Vagina (tissue), 2 donors: ENCODE measurements at regions not wholly inside any gene's neighbourhood (a gene's known extent, or its start where the extent isn't known, plus 50 kb on each side); places are given as distances from the start of the nearest gene placed in this dataset.

Source experiments
- DNase-seq, 2 donors: peaks; one replicate each; pipeline ENCODE4 v3.0.0-alpha.2; 2017; ENCODE audit errors: extremely low spot score in 2 of 2
- H3K27ac ChIP-seq: fragments of 200-600 bp; sonication (generic); one replicate; pipeline ENCODE4 v1.5.1; 2019
- H3K27me3 ChIP-seq: fragments of 200-600 bp; sonication (generic); one replicate; pipeline ENCODE4 v1.5.1; 2019
- H3K36me3 ChIP-seq, 2 donors: fragments of 200-600 bp; sonication (generic); one replicate each; pipeline ENCODE4 v1.5.1; 2017 to 2019
- H3K4me1 ChIP-seq: fragments of 200-600 bp; sonication (generic); one replicate; pipeline ENCODE4 v1.5.1; 2019
- H3K4me3 ChIP-seq, 2 donors: fragments of 200-600 bp; sonication (generic); 1 replicate in 1 of 2; 2 replicates in 1 of 2; pipeline ENCODE4 v1.5.1; 2016 to 2019
- H3K9me3 ChIP-seq: fragments of 200-600 bp; sonication (generic); one replicate; pipeline ENCODE4 v1.5.1; 2019
- POLR2A ChIP-seq, 2 donors: fragments of 450-650 bp; IDR thresholded peaks; one replicate each; pipeline ENCODE4 v1.6.1; 2017; ENCODE audit warnings: antibody characterized with exemption in 2 of 2, mild to moderate bottlenecking in 2 of 2, moderate library complexity in 2 of 2
- POLR2AphosphoS5 ChIP-seq, 2 donors: sonication (generic); formaldehyde crosslinking; IDR thresholded peaks; one replicate each; pipeline ENCODE4 v1.9.0; 2017; ENCODE audit warnings: antibody characterized with exemption in 2 of 2, mild to moderate bottlenecking in 2 of 2, low read depth in 1 of 2; ENCODE audit not compliant: insufficient read depth in 1 of 2
- intact Hi-C: fragments of 100-400 bp; cut with DNase I; formaldehyde crosslinking; loops from one replicate; pipeline ENCODE4 v1.15.1; 2023
- TF ChIP-seq, protein P1 (sequence below), 3 experiments: fragments of 450-650 bp in 2 of 3; fragments of 200-600 bp in 1 of 3; sonication (generic) in 1 of 3; IDR thresholded peaks; one replicate each; pipeline ENCODE4 v1.5.1; 2017 to 2019; ENCODE audit warnings: antibody characterized with exemption in 3 of 3, mild to moderate bottlenecking in 2 of 3, moderate library complexity in 2 of 3

GRCh38 chr15:94587113-94587512 lies 355.8 kb downstream of the MCTP2 start:
- DNase-seq: no peak
- no peaks in the 10 kb centered on the region for H3K4me1 ChIP-seq
- no peaks in the 10 kb centered on the region for H3K36me3 ChIP-seq
- intact Hi-C loops: no loop called here
- no peaks in the 10 kb centered on the region for H3K9me3 ChIP-seq
- no peak overlapping the region for H3K27ac ChIP-seq
- TF ChIP-seq POLR2AphosphoS5 (IDR thresholded peaks at IDR 0.05; ENCODE audit: insufficient read depth in 1 of 2, low read depth in 1 of 2) (no peak), POLR2A (IDR thresholded peaks at IDR 0.05) (no peak)
- TF ChIP-seq, protein P1, sequence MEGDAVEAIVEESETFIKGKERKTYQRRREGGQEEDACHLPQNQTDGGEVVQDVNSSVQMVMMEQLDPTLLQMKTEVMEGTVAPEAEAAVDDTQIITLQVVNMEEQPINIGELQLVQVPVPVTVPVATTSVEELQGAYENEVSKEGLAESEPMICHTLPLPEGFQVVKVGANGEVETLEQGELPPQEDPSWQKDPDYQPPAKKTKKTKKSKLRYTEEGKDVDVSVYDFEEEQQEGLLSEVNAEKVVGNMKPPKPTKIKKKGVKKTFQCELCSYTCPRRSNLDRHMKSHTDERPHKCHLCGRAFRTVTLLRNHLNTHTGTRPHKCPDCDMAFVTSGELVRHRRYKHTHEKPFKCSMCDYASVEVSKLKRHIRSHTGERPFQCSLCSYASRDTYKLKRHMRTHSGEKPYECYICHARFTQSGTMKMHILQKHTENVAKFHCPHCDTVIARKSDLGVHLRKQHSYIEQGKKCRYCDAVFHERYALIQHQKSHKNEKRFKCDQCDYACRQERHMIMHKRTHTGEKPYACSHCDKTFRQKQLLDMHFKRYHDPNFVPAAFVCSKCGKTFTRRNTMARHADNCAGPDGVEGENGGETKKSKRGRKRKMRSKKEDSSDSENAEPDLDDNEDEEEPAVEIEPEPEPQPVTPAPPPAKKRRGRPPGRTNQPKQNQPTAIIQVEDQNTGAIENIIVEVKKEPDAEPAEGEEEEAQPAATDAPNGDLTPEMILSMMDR (IDR thresholded peaks at IDR 0.05): no peak
- H3K27me3 ChIP-seq: no peaks in the 10 kb centered on the region
- H3K4me3 ChIP-seq: no peak overlapping the region

DNA sequence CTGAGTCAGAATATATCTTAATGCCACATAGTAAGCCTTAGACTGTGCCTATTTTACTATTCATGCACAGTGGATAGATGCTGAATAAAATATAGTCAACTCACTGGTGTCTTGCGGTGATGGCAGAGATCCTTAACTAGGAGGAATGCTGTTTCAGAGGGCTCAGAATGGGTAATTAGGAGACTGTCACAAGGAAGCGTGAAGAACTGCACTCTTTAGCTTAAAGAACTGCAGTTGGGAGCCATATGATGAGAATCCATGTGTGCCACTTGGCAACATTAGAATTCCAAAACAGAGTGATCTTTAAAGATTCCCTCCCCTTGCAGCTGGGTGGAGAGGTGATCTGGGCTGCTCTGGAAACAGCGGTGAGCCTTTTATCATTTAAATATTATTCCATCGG lies 357.6 kb downstream of the MCTP2 start:
- intact Hi-C loops: no loop called here
- H3K4me3 ChIP-seq: no peak overlapping the region
- H3K27me3 ChIP-seq: no peaks in the 10 kb centered on the region
- no peak overlapping the region for H3K27ac ChIP-seq
- TF ChIP-seq POLR2A (IDR thresholded peaks at IDR 0.05): no peak
- TF ChIP-seq, protein P1 (IDR thresholded peaks at IDR 0.05): no peak
- no peaks in the 10 kb centered on the region for H3K9me3 ChIP-seq
- H3K4me1 ChIP-seq: no peaks in the 10 kb centered on the region
- H3K36me3 ChIP-seq: no peaks in the 10 kb centered on the region
- DNase-seq: no peak

DNA sequence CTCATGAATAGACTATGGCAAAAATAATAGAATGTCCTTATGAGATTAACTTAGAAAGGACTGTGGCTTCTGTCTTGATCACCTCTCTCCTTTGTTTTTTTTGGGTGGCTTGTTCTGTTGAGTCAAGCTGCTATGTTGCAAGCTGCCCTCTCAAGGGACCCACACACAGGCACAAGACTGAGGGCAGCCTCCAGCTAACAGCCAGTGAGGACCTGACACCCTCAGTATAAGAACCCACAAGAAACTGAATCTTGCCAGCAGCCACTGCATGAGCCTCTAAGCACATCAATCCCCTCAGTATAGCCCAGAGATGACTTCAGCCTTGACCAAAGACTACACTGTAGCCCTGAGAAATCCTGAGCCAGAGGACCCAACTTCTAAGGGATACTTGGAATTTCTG lies 361.1 kb downstream of the MCTP2 start:
- Histone ChIP-seq H3K4me3 (no peak overlapping the region), H3K27ac (no peak overlapping the region), H3K4me1 (no peaks in the 10 kb centered on the region), H3K36me3 (no peaks in the 10 kb centered on the region), H3K9me3 (no peaks in the 10 kb centered on the region), H3K27me3 (no peaks in the 10 kb centered on the region)
- no peak for DNase-seq
- TF ChIP-seq, protein P1 (IDR thresholded peaks at IDR 0.05): no peak
- no peak for TF ChIP-seq POLR2A (IDR thresholded peaks at IDR 0.05)
- TF ChIP-seq POLR2AphosphoS5 (IDR thresholded peaks at IDR 0.05; ENCODE audit: insufficient read depth in 1 of 2, low read depth in 1 of 2): no peak
- intact Hi-C loops: no loop called here

DNA sequence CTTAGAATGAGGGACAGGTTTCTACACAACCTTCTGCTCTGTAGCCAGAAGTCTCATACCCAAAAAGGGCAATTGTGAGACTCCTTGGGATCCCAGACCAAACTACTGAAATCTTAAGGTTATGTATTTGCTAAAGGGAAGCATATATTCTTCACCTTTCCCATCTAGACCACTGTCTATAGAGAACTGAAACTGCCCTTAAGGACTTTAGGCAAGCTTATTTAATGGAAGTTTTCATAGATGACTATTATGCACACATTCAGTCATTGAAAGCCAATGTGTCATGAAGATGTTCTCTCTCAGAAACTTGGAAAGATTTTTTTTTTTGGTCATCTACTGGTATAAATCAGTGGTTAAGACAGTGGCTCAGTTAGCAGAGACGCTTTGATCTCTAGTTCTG lies 365.3 kb downstream of the MCTP2 start:
- TF ChIP-seq, protein P1 (IDR thresholded peaks at IDR 0.05): no peak
- TF ChIP-seq POLR2AphosphoS5 (IDR thresholded peaks at IDR 0.05; ENCODE audit: insufficient read depth in 1 of 2, low read depth in 1 of 2): no peak
- TF ChIP-seq POLR2A (IDR thresholded peaks at IDR 0.05): no peak
- Histone ChIP-seq H3K4me3 (no peak overlapping the region), H3K36me3 (no peaks in the 10 kb centered on the region), H3K4me1 (no peaks in the 10 kb centered on the region), H3K9me3 (no peaks in the 10 kb centered on the region), H3K27ac (no peak overlapping the region), H3K27me3 (no peaks in the 10 kb centered on the region)
- intact Hi-C loops: no loop called here
- no peak for DNase-seq

DNA sequence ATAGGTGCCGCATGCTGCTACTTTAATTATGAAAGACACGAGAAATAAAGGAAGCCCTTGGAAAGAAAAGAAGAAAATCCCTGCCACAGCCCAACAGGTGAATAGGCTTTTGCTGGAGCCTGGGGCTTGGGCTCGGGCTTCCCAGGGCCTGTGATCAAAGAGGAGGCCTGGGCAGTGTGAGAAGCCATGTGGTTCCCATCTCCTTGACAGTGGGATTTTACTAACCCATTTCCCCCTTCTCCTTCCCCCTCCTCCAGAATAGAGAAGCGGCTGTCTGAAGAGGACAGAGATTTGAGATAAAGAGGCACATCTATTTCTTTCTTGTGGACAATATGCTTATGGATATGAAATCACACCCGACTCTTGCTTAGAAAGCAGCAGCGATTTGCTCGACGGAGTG lies 369.1 kb downstream of the MCTP2 start:
- intact Hi-C loops: no loop called here
- no peak overlapping the region for H3K4me3 ChIP-seq
- TF ChIP-seq POLR2A (IDR thresholded peaks at IDR 0.05) (no peak), POLR2AphosphoS5 (IDR thresholded peaks at IDR 0.05; ENCODE audit: insufficient read depth in 1 of 2, low read depth in 1 of 2) (no peak)
- TF ChIP-seq, protein P1 (IDR thresholded peaks at IDR 0.05): no peak
- no peaks in the 10 kb centered on the region for H3K27me3 ChIP-seq
- H3K4me1 ChIP-seq: no peaks in the 10 kb centered on the region
- H3K36me3 ChIP-seq: no peaks in the 10 kb centered on the region
- no peaks in the 10 kb centered on the region for H3K9me3 ChIP-seq
- DNase-seq: no peak
- no peak overlapping the region for H3K27ac ChIP-seq
